ENCODE measurements at regions not wholly inside any gene's neighbourhood (a gene's known extent, or its start where the extent isn't known, plus 50 kb on each side); places are given as distances from the start of the nearest gene placed in this dataset.

GRCh38 chr2:20539776-20540586 lies 93.1 kb downstream of the RHOB start:
- Mint-ChIP-seq H3K4me3 (no peak overlapping the region), H3K36me3 (ENCODE audit: low read depth) (no peaks in the 10 kb centered on the region), H3K27me3 (ENCODE audit: insufficient read depth) (peaks cover 10% of the 10 kb centered on the region), H3K9me3 (no peaks in the 10 kb centered on the region), H3K27ac (no peak overlapping the region), H3K4me1 (ENCODE audit: low read depth) (no peaks in the 10 kb centered on the region)
- DNase-seq (ENCODE audit: low spot score), result no peak
- intact Hi-C loops (cut with micrococcal nuclease), result no loop called here

GRCh38 chr2:20540587-20541293 lies 93.9 kb downstream of the RHOB start:
- Mint-ChIP-seq H3K27ac (no peak overlapping the region), H3K4me3 (no peak overlapping the region), H3K27me3 (ENCODE audit: insufficient read depth) (peaks cover 10% of the 10 kb centered on the region), H3K4me1 (ENCODE audit: low read depth) (no peaks in the 10 kb centered on the region), H3K36me3 (ENCODE audit: low read depth) (no peaks in the 10 kb centered on the region), H3K9me3 (no peaks in the 10 kb centered on the region)
- DNase-seq (ENCODE audit: low spot score), result no peak
- intact Hi-C loops (cut with micrococcal nuclease), result no loop called here

- no peaks in the 10 kb centered on the region for H3K9me3 Mint-ChIP-seq
- DNase-seq (ENCODE audit: low spot score), result no peak
- H3K4me1 Mint-ChIP-seq (ENCODE audit: low read depth), result no peaks in the 10 kb centered on the region
- H3K4me3 Mint-ChIP-seq, result no peak overlapping the region
- intact Hi-C loops (cut with micrococcal nuclease), result no loop called here
- peaks cover 10% of the 10 kb centered on the region for H3K27me3 Mint-ChIP-seq (ENCODE audit: insufficient read depth)
- H3K27ac Mint-ChIP-seq, result no peak overlapping the region
- H3K36me3 Mint-ChIP-seq (ENCODE audit: low read depth), result no peaks in the 10 kb centered on the region
Measured at GRCh38 chr2:20541294-20541640, 94.4 kb downstream of the RHOB start.

- peaks cover 13% of the 10 kb centered on the region for H3K27me3 Mint-ChIP-seq (ENCODE audit: insufficient read depth)
- no peaks in the 10 kb centered on the region for H3K9me3 Mint-ChIP-seq
- H3K4me3 Mint-ChIP-seq, result no peak overlapping the region
- intact Hi-C loops (cut with micrococcal nuclease), result no loop called here
- no peak overlapping the region for H3K27ac Mint-ChIP-seq
- no peaks in the 10 kb centered on the region for H3K36me3 Mint-ChIP-seq (ENCODE audit: low read depth)
- no peaks in the 10 kb centered on the region for H3K4me1 Mint-ChIP-seq (ENCODE audit: low read depth)
- DNase-seq (ENCODE audit: low spot score), result no peak
Measured at GRCh38 chr2:20541651-20542050, 94.8 kb downstream of the RHOB start.

GRCh38 chr2:20542269-20542668 lies 95.4 kb downstream of the RHOB start:
- Mint-ChIP-seq H3K4me3 (no peak overlapping the region), H3K27ac (no peak overlapping the region), H3K9me3 (no peaks in the 10 kb centered on the region), H3K36me3 (ENCODE audit: low read depth) (no peaks in the 10 kb centered on the region), H3K4me1 (ENCODE audit: low read depth) (no peaks in the 10 kb centered on the region), H3K27me3 (ENCODE audit: insufficient read depth) (peaks cover 19% of the 10 kb centered on the region)
- no peak for DNase-seq (ENCODE audit: low spot score)
- intact Hi-C loops (cut with micrococcal nuclease), result no loop called here

GRCh38 chr2:20542746-20543468 lies 96.0 kb downstream of the RHOB start:
- no peak overlapping the region for H3K4me3 Mint-ChIP-seq
- H3K4me1 Mint-ChIP-seq (ENCODE audit: low read depth), result no peaks in the 10 kb centered on the region
- H3K27me3 Mint-ChIP-seq (ENCODE audit: insufficient read depth), result peaks cover 23% of the 10 kb centered on the region
- DNase-seq (ENCODE audit: low spot score), result no peak
- no peak overlapping the region for H3K27ac Mint-ChIP-seq
- H3K9me3 Mint-ChIP-seq, result no peaks in the 10 kb centered on the region
- intact Hi-C loops (cut with micrococcal nuclease), result no loop called here
- no peaks in the 10 kb centered on the region for H3K36me3 Mint-ChIP-seq (ENCODE audit: low read depth)

GRCh38 chr2:20543469-20544152 lies 96.7 kb downstream of the RHOB start:
- H3K4me3 Mint-ChIP-seq, result no peak overlapping the region
- no peak overlapping the region for H3K27ac Mint-ChIP-seq
- no peak for DNase-seq (ENCODE audit: low spot score)
- intact Hi-C loops (cut with micrococcal nuclease), result no loop called here
- no peaks in the 10 kb centered on the region for H3K36me3 Mint-ChIP-seq (ENCODE audit: low read depth)
- peaks cover 23% of the 10 kb centered on the region for H3K27me3 Mint-ChIP-seq (ENCODE audit: insufficient read depth)
- no peaks in the 10 kb centered on the region for H3K4me1 Mint-ChIP-seq (ENCODE audit: low read depth)
- H3K9me3 Mint-ChIP-seq, result no peaks in the 10 kb centered on the region

GRCh38 chr2:20544153-20544747 lies 97.4 kb downstream of the RHOB start:
- H3K36me3 Mint-ChIP-seq (ENCODE audit: low read depth), result no peaks in the 10 kb centered on the region
- H3K4me1 Mint-ChIP-seq (ENCODE audit: low read depth), result no peaks in the 10 kb centered on the region
- no peak overlapping the region for H3K27ac Mint-ChIP-seq
- H3K4me3 Mint-ChIP-seq, result no peak overlapping the region
- H3K27me3 Mint-ChIP-seq (ENCODE audit: insufficient read depth), result peaks cover 21% of the 10 kb centered on the region
- no peak for DNase-seq (ENCODE audit: low spot score)
- H3K9me3 Mint-ChIP-seq, result no peaks in the 10 kb centered on the region
- intact Hi-C loops (cut with micrococcal nuclease), result no loop called here

- no peaks in the 10 kb centered on the region for H3K36me3 Mint-ChIP-seq (ENCODE audit: low read depth)
- no peaks in the 10 kb centered on the region for H3K4me1 Mint-ChIP-seq (ENCODE audit: low read depth)
- no peak overlapping the region for H3K4me3 Mint-ChIP-seq
- intact Hi-C loops (cut with micrococcal nuclease), result no loop called here
- no peaks in the 10 kb centered on the region for H3K9me3 Mint-ChIP-seq
- no peak for DNase-seq (ENCODE audit: low spot score)
- H3K27me3 Mint-ChIP-seq (ENCODE audit: insufficient read depth), result peaks cover 17% of the 10 kb centered on the region
- no peak overlapping the region for H3K27ac Mint-ChIP-seq
Measured at GRCh38 chr2:20549144-20549543, 101.8 kb downstream of the HS1BP3 start.

GRCh38 chr2:20549691-20550348 lies 101.1 kb downstream of the HS1BP3 start:
- Mint-ChIP-seq H3K27ac (no peak overlapping the region), H3K36me3 (ENCODE audit: low read depth) (no peaks in the 10 kb centered on the region), H3K4me1 (ENCODE audit: low read depth) (no peaks in the 10 kb centered on the region), H3K9me3 (no peaks in the 10 kb centered on the region), H3K27me3 (ENCODE audit: insufficient read depth) (peaks cover 13% of the 10 kb centered on the region), H3K4me3 (no peak overlapping the region)
- intact Hi-C loops (cut with micrococcal nuclease), result no loop called here
- no peak for DNase-seq (ENCODE audit: low spot score)

- Mint-ChIP-seq H3K36me3 (ENCODE audit: low read depth) (no peaks in the 10 kb centered on the region), H3K27me3 (ENCODE audit: insufficient read depth) (peaks cover 16% of the 10 kb centered on the region), H3K4me1 (ENCODE audit: low read depth) (no peaks in the 10 kb centered on the region), H3K4me3 (no peak overlapping the region), H3K9me3 (no peaks in the 10 kb centered on the region), H3K27ac (no peak overlapping the region)
- intact Hi-C loops (cut with micrococcal nuclease), result no loop called here
- no peak for DNase-seq (ENCODE audit: low spot score)
Measured at GRCh38 chr2:20551260-20551944, 99.5 kb downstream of the HS1BP3 start.

GRCh38 chr2:20551945-20552328 lies 99.0 kb downstream of the HS1BP3 start:
- no peaks in the 10 kb centered on the region for H3K36me3 Mint-ChIP-seq (ENCODE audit: low read depth)
- intact Hi-C loops (cut with micrococcal nuclease), result no loop called here
- no peaks in the 10 kb centered on the region for H3K4me1 Mint-ChIP-seq (ENCODE audit: low read depth)
- H3K27me3 Mint-ChIP-seq (ENCODE audit: insufficient read depth), result peaks cover 15% of the 10 kb centered on the region
- H3K4me3 Mint-ChIP-seq, result no peak overlapping the region
- no peak for DNase-seq (ENCODE audit: low spot score)
- H3K27ac Mint-ChIP-seq, result no peak overlapping the region
- no peaks in the 10 kb centered on the region for H3K9me3 Mint-ChIP-seq
